Tibial nerve (tissue), 4 donors: ENCODE measurements at regions not wholly inside any gene's neighbourhood (a gene's known extent, or its start where the extent isn't known, plus 50 kb on each side); places are given as distances from the start of the nearest gene placed in this dataset.

Experiments
- CTCF ChIP-seq, 5 experiments: fragments of 200-600 bp in 3 of 5; fragments of 450-650 bp in 2 of 5; sonication (generic) in 3 of 5; IDR thresholded peaks; one replicate each; pipeline ENCODE4 v1.5.1; 2016 to 2019; ENCODE audit warnings: antibody characterized with exemption in 5 of 5, mild to moderate bottlenecking in 3 of 5, moderate library complexity in 2 of 5
- EP300 ChIP-seq, 2 donors: sonication (generic); formaldehyde crosslinking; IDR thresholded peaks; one replicate each; pipeline ENCODE4 v1.6.1; 2017; ENCODE audit warnings: antibody characterized with exemption in 2 of 2, mild to moderate bottlenecking in 1 of 2
- POLR2A ChIP-seq, 2 donors: fragments of 450-650 bp; IDR thresholded peaks; one replicate each; pipeline ENCODE4 v1.6.1; 2017; ENCODE audit warnings: antibody characterized with exemption in 2 of 2, mild to moderate bottlenecking in 2 of 2, moderate library complexity in 2 of 2

- TF ChIP-seq POLR2A (IDR thresholded peaks at IDR 0.05) = no peak
- no peak for TF ChIP-seq CTCF (IDR thresholded peaks at IDR 0.05)
- TF ChIP-seq EP300 (IDR thresholded peaks at IDR 0.05) = no peak
These were observed 65.0 kb upstream of the ONECUT1 start for GRCh38 chr15:52855157-52855556.
